ENCODE measurements at regions not wholly inside any gene's neighbourhood (a gene's known extent, or its start where the extent isn't known, plus 50 kb on each side); places are given as distances from the start of the nearest gene placed in this dataset.

DNA sequence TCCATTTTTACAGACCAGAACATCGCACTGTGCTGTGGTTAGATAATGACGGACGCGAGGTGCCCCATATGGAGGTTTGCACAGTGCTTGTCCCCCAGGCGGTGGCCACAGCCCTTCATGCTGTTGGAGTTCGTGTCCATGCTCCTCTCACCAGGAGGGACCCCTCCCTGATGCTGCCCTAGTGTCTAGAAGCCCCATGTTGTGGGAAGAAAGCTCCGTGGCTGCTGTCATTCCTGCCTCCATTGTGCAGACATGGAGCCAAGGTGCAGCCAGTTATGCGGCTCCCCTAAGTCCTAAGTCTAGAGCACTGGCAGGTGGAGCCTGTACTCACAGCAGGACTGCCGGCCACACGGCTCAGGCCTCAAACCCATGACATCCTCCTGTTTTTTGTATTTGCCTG lies 464.9 kb downstream of the EIPR1 start:
- TF ChIP-seq POLR2A (IDR thresholded peaks at IDR 0.05), result no peak
- no peak for TF ChIP-seq CTCF (IDR thresholded peaks at IDR 0.05)
- H3K27ac ChIP-seq, result no peak overlapping the region
- intact Hi-C loops (cut with DNase I; ENCODE audit: low total_unique reads), result no loop called here
- H3K27me3 ChIP-seq, result no peaks in the 10 kb centered on the region
- H3K36me3 ChIP-seq, result no peaks in the 10 kb centered on the region
- no peak for DNase-seq
- no peak overlapping the region for H3K4me3 ChIP-seq
- H3K4me1 ChIP-seq, result no peaks in the 10 kb centered on the region
- no peaks in the 10 kb centered on the region for H3K9me3 ChIP-seq

- H3K27me3 ChIP-seq, result no peaks in the 10 kb centered on the region
- no peak for TF ChIP-seq POLR2A (IDR thresholded peaks at IDR 0.05)
- no peak for TF ChIP-seq CTCF (IDR thresholded peaks at IDR 0.05)
- intact Hi-C loops (cut with DNase I; ENCODE audit: low total_unique reads), result no loop called here
- H3K27ac ChIP-seq, result no peak overlapping the region
- no peaks in the 10 kb centered on the region for H3K4me1 ChIP-seq
- no peak overlapping the region for H3K4me3 ChIP-seq
- H3K9me3 ChIP-seq, result no peaks in the 10 kb centered on the region
- DNase-seq, result no peak
- H3K36me3 ChIP-seq, result no peaks in the 10 kb centered on the region
These were observed 465.3 kb downstream of the EIPR1 start for GRCh38 chr2:2912293-2912692.

DNA sequence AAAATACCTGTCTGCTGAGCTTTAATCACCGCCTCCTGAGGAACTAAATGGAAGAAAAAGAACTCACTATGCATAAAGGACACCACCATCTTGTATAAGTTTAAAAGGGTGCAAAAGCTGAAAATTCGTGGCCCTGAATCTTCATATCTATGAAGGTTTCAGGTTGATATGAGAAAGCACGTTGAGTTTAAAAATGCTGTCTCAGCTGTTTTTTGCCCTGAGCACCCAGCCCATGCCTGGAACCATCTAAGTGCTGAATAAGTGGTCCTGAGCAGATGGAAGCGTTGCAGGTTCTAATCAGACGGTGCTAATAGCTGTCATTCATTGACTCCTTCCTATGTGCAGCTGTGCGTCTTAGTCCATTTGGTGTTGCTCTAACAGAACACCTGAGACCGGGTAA lies 467.4 kb downstream of the EIPR1 start:
- H3K9me3 ChIP-seq, result no peaks in the 10 kb centered on the region
- H3K27me3 ChIP-seq, result no peaks in the 10 kb centered on the region
- intact Hi-C loops (cut with DNase I; ENCODE audit: low total_unique reads), result no loop called here
- H3K27ac ChIP-seq, result no peak overlapping the region
- no peak overlapping the region for H3K4me3 ChIP-seq
- DNase-seq, result no peak
- H3K36me3 ChIP-seq, result no peaks in the 10 kb centered on the region
- no peaks in the 10 kb centered on the region for H3K4me1 ChIP-seq
- no peak for TF ChIP-seq POLR2A (IDR thresholded peaks at IDR 0.05)
- TF ChIP-seq CTCF (IDR thresholded peaks at IDR 0.05), result no peak

GRCh38 chr2:2909086-2910035 lies 468.3 kb downstream of the EIPR1 start:
- DNase-seq, result no peak
- no peak for TF ChIP-seq CTCF (IDR thresholded peaks at IDR 0.05)
- no peak for TF ChIP-seq POLR2A (IDR thresholded peaks at IDR 0.05)
- Histone ChIP-seq H3K36me3 (no peaks in the 10 kb centered on the region), H3K27ac (no peak overlapping the region), H3K27me3 (no peaks in the 10 kb centered on the region), H3K4me1 (no peaks in the 10 kb centered on the region), H3K9me3 (no peaks in the 10 kb centered on the region), H3K4me3 (no peak overlapping the region)
- intact Hi-C loops (cut with DNase I; ENCODE audit: low total_unique reads), result no loop called here

GRCh38 chr2:2906091-2906490 lies 471.5 kb downstream of the EIPR1 start:
- no peak for TF ChIP-seq POLR2A (IDR thresholded peaks at IDR 0.05)
- no peak for TF ChIP-seq CTCF (IDR thresholded peaks at IDR 0.05)
- intact Hi-C loops (cut with DNase I; ENCODE audit: low total_unique reads), result no loop called here
- no peaks in the 10 kb centered on the region for H3K27me3 ChIP-seq
- no peaks in the 10 kb centered on the region for H3K4me1 ChIP-seq
- H3K9me3 ChIP-seq, result no peaks in the 10 kb centered on the region
- no peak for DNase-seq
- no peak overlapping the region for H3K27ac ChIP-seq
- no peak overlapping the region for H3K4me3 ChIP-seq
- H3K36me3 ChIP-seq, result no peaks in the 10 kb centered on the region

Measured in uterus (tissue), 3 donors.